T47D (cell line): ENCODE measurements at regions not wholly inside any gene's neighbourhood (a gene's known extent, or its start where the extent isn't known, plus 50 kb on each side); places are given as distances from the start of the nearest gene placed in this dataset.

Experiments
- DNase-seq, 2 experiments: peaks; one replicate each; pipeline versions ENCODE4 v3.0.0 to v3.0.0-alpha.2; 2011 to 2012; ENCODE audit warnings: low read depth in 1 of 2, low spot score in 1 of 2
- JUND ChIP-seq: IDR thresholded peaks from 2 replicates; pipeline ENCODE4 v1.6.1; 2012; ENCODE audit warnings: low read depth
- in situ Hi-C: cut with HindIII; loops from 2 replicates; pipeline ENCODE4 v1.10.0; 2016; ENCODE audit warnings: low sequenced_read_pairs, low pct_unique_long_range_greater_than_20kb

DNA sequence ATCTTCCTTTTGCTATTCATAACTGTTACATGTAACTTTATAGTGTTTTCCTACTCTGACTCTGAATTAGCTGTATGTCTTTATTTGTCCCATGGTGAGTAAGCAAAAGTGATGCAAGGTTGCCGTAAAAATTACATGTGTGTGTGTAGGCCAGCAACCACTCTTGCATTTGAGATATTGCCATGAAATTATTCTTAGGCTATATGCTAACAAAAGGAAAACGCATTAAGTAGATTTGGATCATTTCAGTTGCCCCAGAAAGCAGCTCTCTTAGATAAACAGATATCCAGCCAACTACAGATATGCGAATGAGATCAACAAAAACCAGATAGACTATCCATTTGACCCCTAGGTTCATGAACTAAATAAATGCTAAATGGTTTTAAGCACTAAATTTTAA lies 73.6 kb downstream of the CYLC2 start:
- no peak for DNase-seq
- no peak for TF ChIP-seq JUND
- in situ Hi-C loops = no loop called here

DNA sequence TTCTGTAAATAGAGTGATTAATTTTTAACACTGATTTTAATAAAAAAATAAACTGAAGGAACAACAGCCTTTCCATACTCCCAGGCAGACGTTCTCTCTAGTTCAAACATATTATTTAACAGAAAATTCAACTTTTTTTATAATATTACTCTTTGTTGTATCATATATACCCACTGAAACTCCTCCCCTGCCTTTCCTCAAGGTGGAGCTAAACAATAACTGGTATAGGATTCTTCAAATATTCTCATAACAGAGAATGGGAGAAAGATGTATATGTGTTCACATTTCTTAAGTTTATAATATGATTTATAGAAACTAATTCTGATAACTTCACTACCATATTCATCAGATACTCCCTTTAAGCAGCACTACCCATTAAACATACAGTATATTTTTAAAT lies 83.4 kb downstream of the CYLC2 start:
- in situ Hi-C loops = no loop called here
- peak in 1 of 2 experiments; percentile 12 for DNase-seq
- no peak for TF ChIP-seq JUND

DNA sequence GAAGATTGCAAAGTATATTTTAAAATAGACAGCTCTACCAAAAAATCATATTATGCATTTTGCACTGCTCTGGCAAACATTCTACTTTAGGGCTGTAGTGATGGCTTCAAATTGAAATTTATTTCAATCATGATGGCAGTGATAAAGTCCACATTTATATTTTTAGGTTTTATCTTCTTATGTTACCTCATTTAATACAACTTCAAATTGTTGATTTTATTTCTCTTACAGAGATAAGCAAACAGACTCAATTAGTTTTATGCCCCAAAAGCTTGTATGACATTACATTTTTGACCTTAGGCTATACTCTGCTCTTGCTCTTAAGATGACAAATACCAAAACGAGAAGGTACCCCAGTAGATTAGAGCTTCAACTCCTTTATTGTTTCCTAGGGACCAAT lies 87.4 kb downstream of the CYLC2 start:
- no peak for TF ChIP-seq JUND
- in situ Hi-C loops = no loop called here
- DNase-seq = no peak

DNA sequence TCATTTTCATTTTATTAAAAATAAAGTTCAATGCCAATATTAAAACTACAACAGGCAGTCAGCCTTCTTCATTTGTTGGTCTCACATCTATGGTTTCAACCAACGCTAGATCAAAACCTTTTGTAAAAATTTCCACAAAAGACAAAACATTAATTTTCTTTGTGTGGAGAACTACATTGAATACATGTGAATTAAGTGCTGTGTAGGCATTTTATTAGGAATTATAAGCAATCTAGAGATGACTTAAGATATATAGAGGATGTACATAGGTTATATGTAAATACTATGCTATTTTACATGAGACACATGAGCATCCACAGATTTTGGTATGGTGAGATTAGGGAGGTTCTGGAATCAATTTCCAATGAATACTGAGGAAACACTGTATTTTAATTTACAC lies 94.2 kb downstream of the CYLC2 start:
- no peak for DNase-seq
- no peak for TF ChIP-seq JUND
- in situ Hi-C loops = no loop called here

DNA sequence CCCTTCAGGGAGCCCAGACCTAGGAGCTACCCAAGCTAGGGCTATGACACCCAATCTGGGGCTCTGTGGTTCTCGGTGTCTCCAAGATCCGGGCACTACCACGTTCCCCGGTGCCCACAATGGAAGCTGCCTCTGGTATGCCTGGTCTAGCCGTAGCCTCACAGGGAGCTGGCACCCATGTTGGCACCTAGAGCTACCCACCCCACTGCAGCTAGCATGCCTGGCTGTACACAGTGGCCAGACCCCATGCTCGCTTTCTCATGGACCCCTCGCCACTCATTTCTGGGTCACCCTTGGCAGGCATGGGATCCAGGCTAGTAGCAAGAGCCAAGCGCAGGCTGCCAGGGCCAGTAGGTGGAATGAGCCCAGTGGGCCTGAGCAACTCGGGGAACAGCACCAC lies 109.0 kb downstream of the CYLC2 start:
- no peak for DNase-seq
- in situ Hi-C loops = no loop called here
- no peak for TF ChIP-seq JUND

DNA sequence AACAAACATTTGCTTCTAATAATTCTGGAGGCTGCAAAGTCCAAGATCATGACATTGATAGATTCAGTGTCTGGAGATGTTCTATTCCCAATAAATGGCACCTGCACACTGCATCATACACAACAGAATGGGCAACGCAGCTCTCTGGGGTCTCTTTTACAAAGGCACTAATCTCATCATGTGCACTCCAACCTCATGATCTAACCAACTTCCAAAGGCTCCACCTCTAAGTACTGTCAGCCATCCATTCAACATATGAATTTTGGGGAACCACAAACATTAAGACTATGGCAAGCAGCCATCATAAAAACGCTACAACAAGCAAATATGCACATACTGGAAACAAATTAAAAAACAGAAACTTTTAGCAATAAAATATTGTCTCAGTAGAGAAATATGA lies 121.1 kb downstream of the CYLC2 start:
- no peak for DNase-seq
- no peak for TF ChIP-seq JUND
- in situ Hi-C loops = no loop called here

DNA sequence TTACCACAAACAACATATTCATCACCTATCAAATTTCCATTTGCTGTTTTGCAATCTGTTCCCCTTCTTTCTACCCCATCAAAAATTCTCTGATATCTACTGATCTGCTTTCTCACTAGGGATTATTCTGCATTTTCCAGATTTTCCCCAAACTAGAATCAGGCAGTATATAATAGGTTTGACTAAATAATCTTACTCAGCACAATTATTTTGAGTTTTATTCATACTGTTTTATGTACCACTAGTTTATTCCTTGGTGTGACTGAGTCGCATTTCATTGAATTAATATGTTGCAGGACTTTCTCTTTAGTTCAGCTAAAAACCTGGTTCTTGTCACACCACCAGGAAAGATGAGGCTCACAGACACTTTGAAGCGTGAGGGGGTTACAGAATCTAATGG lies 131.4 kb downstream of the CYLC2 start:
- no peak for TF ChIP-seq JUND
- in situ Hi-C loops = no loop called here
- DNase-seq = no peak

DNA sequence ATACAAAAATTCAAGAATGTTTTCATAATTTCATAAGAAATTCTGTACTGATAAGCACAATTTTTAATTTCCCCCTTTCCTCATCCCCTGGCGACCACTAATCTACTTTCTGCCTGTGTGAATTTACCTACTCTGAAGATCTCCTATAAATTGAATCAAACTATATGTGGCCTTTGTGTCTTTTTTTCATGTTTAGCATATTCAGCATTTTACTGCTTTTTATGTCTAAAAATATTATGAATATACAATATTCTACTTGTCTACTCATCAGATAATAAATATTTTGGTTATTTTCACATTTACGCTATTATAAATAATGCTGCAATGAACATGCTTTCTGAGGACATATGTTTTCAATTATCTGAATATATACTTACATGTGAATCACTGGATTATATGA lies 144.8 kb downstream of the CYLC2 start:
- no peak for TF ChIP-seq JUND
- in situ Hi-C loops = no loop called here

DNA sequence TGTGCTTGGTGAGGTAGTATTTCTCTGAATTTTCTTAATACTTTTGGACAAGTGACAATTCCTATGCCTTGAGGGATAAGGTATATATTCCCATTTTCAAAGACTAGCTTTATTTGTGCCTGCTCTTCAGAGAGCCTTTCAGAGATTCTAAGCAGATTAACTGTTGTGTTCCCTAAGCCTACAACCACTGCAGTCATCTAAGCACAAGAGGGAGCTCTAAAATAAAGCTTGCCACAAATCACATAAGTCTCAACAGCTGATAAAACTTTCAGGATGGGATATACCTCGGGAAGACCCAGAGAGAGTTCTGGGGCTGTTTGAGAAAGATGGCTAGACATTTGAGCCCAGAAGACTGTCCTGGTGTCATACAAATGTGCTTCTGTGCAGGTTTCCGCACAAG lies 157.3 kb downstream of the CYLC2 start:
- in situ Hi-C loops = no loop called here
- no peak for TF ChIP-seq JUND
- peak in 1 of 2 experiments; percentile 44 for DNase-seq

More for the DNA sequence above, 144.8 kb downstream of the CYLC2 start:
- no peak for DNase-seq

DNA sequence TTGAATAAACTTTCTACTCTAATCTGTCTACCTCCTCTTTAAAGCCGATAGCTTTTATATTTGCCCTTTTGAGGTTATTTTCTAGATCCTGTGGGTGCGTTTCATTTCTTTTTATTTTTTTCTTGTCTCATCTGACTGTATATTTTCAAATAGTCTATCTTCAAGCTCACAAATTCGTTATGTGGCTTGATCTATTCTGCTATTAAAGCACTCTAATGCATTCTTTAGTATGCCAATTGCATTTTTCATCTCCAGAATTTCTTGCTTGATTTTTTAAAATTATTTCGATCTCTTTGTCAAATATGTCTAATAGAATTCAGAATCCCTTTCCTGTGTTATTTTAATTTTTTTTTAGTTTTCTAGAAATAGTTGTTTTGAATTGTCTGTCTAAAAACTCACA lies 172.4 kb downstream of the CYLC2 start:
- no peak for DNase-seq
- no peak for TF ChIP-seq JUND
- in situ Hi-C loops = no loop called here

DNA sequence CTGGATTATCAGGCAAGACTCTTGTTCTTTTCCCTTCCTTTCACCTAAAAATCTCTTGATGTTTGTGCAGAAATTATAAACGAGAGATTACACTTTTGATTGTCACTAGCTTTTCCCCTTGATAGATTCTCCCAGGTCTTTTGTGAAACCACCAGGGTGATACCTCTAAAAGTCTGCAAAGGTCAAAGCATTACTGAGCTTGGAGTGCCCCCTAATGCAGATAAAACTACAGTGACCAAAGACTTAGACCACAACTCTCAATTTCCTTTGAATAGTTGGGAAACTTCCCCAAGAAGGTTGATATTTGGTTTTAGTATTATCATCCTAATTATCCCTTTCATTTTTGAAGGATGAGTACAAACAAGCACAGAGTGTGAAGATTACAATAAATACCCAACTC lies 173.1 kb downstream of the CYLC2 start:
- no peak for DNase-seq
- in situ Hi-C loops = no loop called here
- TF ChIP-seq JUND = no peak

DNA sequence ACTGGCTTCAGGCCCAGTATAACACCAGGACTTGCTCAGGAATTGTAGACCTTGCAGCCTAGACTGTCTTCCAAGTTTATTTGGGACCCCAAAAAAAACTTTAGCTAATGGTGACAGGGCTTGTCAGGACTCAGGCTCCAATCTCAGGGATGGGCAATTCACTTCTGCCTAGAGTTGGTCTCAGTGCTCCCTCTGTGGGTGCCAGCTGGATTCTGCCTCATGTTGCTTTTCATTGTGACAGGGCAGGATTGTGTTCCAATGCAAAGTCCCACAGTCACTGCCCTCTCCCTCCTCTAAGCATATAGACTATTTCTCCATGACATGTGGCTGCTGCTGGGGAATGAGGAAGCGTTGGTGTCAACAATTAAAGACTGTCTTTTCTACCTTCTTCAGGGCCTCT lies 174.7 kb downstream of the CYLC2 start:
- in situ Hi-C loops = no loop called here
- no peak for TF ChIP-seq JUND
- peak in 1 of 2 experiments; percentile 33 for DNase-seq

DNA sequence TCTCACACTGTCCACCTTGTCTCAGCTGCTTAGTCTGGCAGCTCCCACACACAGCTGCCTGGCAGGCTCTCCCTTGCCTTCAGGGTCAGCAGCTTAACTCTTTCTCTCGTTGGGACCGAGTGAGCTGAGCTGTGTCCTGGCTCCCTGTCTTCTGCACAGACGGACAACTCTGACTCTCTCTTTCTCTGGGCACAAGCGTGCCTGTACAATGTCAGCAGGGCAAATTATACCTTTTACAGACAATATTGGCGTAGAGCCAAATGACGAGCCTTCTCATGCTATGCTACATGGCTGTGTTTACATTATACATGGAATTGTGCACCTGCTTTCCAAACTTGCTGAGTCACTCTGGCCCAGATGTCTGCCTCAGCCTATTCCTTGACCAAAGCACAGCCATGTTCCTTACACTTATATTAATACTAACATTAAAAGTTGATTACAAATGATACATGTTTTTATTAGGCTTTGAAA lies 188.6 kb downstream of the CYLC2 start:
- in situ Hi-C loops = no loop called here
- TF ChIP-seq JUND = no peak
- peak in 1 of 2 experiments; percentile 51 for DNase-seq

DNA sequence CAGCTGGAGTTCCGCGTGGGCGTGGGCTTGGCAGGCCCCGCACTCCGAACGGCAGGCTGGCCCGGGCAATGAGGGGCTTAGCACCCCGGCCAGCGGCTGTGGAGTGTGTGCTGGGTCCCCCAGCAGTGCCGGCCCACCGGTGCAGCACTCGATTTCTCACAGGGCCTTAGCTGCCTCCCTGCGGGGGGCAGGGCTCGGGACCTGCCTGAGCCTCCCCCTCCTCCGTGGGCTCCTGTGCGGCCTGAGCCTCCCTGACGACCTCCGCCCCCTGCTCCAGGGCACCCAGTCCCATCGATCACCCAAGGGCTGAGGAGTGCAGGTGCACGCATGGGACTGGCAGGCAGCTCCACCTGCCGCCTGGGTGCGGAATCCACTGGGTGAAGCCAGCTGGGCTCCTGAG lies 191.8 kb downstream of the CYLC2 start:
- in situ Hi-C loops = no loop called here
- DNase-seq = no peak

More for the DNA sequence above, 191.8 kb downstream of the CYLC2 start:
- TF ChIP-seq JUND = no peak
